ENCODE measurements at regions not wholly inside any gene's neighbourhood (a gene's known extent, or its start where the extent isn't known, plus 50 kb on each side); places are given as distances from the start of the nearest gene placed in this dataset.
"Not testable (repeated sequence)": the region's sequence is repeated elsewhere in the genome, so short reads cannot be mapped to it uniquely, and the experiment has no call there.

GRCh38 chr22:49701380-49702067, 126.1 kb downstream of the BRD1 start:
- H3K27ac ChIP-seq: no peak overlapping the region
- no peak for DNase-seq
- H3K9me3 ChIP-seq: peaks cover 0 to 5% of the 10 kb centered on the region in 2 donors
- WGBS, 3 donors: 66 to 78% (median 77%) methylated on average over 6 of the region's 6 CpGs
- H3K27me3 ChIP-seq: no peaks in the 10 kb centered on the region
- intact Hi-C loops (cut with DNase I): no loop called here
- TF ChIP-seq CTCF (IDR thresholded peaks at IDR 0.05) (no peak), EP300 (IDR thresholded peaks at IDR 0.05) (no peak), POLR2A (IDR thresholded peaks at IDR 0.05) (no peak)
- no peak overlapping the region for H3K4me3 ChIP-seq
- no peaks in the 10 kb centered on the region for H3K36me3 ChIP-seq
- no peaks in the 10 kb centered on the region for H3K4me1 ChIP-seq (ENCODE audit: insufficient read depth)

GRCh38 chr22:49699928-49700498, 127.7 kb downstream of the BRD1 start:
- Histone ChIP-seq H3K9me3 (peaks cover 0 to 5% of the 10 kb centered on the region in 2 donors), H3K4me3 (no peak overlapping the region), H3K4me1 (ENCODE audit: insufficient read depth) (no peaks in the 10 kb centered on the region), H3K36me3 (no peaks in the 10 kb centered on the region), H3K27ac (no peak overlapping the region), H3K27me3 (no peaks in the 10 kb centered on the region)
- no peak for DNase-seq
- TF ChIP-seq POLR2A (IDR thresholded peaks at IDR 0.05) (no peak), EP300 (IDR thresholded peaks at IDR 0.05) (no peak), CTCF (IDR thresholded peaks at IDR 0.05) (no peak)
- WGBS, 3 donors: 84 to 88% (median 85%) methylated on average over 11 to 12 of the region's 12 CpGs
- intact Hi-C loops (cut with DNase I): no loop called here

GRCh38 chr22:49699476-49699875, 128.2 kb downstream of the BRD1 start:
- no peak for DNase-seq
- no peak for TF ChIP-seq EP300 (IDR thresholded peaks at IDR 0.05)
- no peak for TF ChIP-seq CTCF (IDR thresholded peaks at IDR 0.05)
- no peak for TF ChIP-seq POLR2A (IDR thresholded peaks at IDR 0.05)
- 66 to 77% (median 69%) methylated on average over 9 to 10 of the region's 10 CpGs for WGBS, 3 donors
- Histone ChIP-seq H3K27ac (no peak overlapping the region), H3K4me3 (no peak overlapping the region), H3K27me3 (no peaks in the 10 kb centered on the region), H3K36me3 (no peaks in the 10 kb centered on the region), H3K9me3 (peaks cover 0 to 5% of the 10 kb centered on the region in 2 donors), H3K4me1 (ENCODE audit: insufficient read depth) (no peaks in the 10 kb centered on the region)
- intact Hi-C loops (cut with DNase I): no loop called here

GRCh38 chr22:49698616-49699015, 129.1 kb downstream of the BRD1 start:
- H3K27ac ChIP-seq; intact Hi-C loops (cut with DNase I); H3K4me3 ChIP-seq; H3K36me3 ChIP-seq; H3K4me1 ChIP-seq (ENCODE audit: insufficient read depth); H3K9me3 ChIP-seq; H3K27me3 ChIP-seq: not testable (repeated sequence)
- 68 to 87% (median 70%) methylated on average over 7 of the region's 7 CpGs for WGBS, 3 donors
- peak in 1 of 5 donors; percentile 1 for DNase-seq

GRCh38 chr22:49697047-49697446, 130.6 kb downstream of the BRD1 start:
- Histone ChIP-seq H3K9me3 (peaks cover 0 to 5% of the 10 kb centered on the region in 2 donors), H3K4me3 (no peak overlapping the region), H3K36me3 (no peaks in the 10 kb centered on the region), H3K4me1 (ENCODE audit: insufficient read depth) (no peaks in the 10 kb centered on the region), H3K27me3 (no peaks in the 10 kb centered on the region), H3K27ac (no peak overlapping the region)
- DNase-seq: no peak
- WGBS, 3 donors: 75 to 88% (median 77%) methylated on average over 3 of the region's 3 CpGs
- TF ChIP-seq CTCF (IDR thresholded peaks at IDR 0.05): no peak
- no peak for TF ChIP-seq POLR2A (IDR thresholded peaks at IDR 0.05)
- TF ChIP-seq EP300 (IDR thresholded peaks at IDR 0.05): no peak
- intact Hi-C loops (cut with DNase I): no loop called here
